ENCODE measurements at regions not wholly inside any gene's neighbourhood (a gene's known extent, or its start where the extent isn't known, plus 50 kb on each side); places are given as distances from the start of the nearest gene placed in this dataset.

DNA sequence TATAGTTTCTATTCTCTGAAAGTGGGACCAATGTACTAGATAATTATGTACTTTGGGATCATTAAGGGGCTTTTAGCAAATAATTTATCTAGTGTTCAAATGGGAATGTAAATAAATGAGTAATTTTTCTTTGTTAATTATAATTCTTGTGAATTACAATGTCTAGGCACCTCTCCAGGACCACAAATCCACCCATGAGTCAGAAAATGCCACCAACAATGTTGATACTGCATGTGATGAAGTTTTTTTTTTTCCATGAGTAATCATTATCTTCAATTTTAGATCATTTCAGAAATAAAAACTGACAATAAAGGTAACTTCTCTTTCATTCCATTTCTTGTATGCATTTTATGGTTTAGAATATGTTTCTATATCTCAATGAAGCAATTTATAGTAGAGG lies 470.3 kb downstream of the VRK1 start:
- DNase-seq (ENCODE audit: low spot score): no peak

DNA sequence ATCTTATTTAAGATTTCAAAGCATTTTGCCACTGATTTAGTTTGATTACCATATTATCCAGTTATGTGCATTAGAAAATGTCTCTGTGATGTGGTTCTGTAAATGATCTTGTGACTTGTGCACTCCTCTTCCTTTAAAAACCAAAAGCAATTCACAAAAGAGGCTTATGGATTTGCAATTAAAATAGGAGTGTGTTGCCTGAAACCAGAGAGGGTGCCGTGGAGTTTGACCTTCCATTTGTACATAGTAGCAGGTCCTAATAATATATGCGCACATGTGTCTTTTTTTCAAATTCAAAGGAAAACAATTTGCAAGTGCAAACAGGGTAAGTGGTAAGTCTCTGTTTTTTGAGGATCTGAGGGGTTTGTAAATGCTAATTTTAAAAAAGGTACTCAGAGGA lies 470.9 kb downstream of the VRK1 start:
- no peak for DNase-seq (ENCODE audit: low spot score)

DNA sequence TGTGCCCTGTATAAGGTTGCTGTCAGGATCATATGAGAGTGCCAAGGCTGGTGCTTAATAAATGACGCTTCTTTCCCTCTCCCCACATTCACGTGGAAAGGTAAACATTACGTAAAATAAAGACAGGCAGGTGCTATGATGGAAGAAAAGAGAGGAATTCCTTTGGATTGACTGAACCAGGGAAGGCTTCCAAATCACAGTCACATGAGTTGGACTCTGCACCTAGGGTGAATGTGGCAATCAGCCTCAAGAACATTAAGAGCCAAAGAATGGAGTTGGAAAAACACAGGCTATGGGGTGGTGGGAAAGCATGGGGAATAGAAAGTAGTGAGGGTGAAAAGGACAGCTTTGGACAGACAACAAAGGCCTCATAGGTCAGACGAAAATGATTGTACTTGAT lies 473.1 kb downstream of the VRK1 start:
- DNase-seq (ENCODE audit: low spot score): no peak

DNA sequence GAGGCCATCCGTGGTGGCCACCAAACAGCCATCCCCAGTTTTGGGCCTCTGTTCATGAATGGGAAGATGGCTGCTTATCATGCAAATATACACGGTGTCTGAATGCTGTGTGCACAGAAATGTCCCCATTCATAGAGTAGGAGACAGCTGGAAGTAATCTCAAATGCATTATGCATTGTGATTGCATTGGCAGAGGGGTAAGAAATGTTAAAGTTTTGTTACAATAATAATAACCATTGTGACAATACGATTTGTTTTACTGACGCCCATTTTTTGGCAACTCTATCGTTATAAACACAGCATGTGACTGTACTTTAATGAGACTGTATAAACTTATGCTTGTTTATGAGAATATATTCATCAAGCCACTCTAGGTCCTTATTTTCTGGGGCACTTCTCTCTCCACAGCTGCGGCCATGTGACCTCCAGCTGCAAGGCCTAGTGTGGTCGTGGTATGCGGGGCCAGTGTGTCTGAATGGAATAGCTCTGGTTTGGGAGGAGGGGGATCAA lies 474.3 kb downstream of the VRK1 start:
- no peak for DNase-seq (ENCODE audit: low spot score)

DNA sequence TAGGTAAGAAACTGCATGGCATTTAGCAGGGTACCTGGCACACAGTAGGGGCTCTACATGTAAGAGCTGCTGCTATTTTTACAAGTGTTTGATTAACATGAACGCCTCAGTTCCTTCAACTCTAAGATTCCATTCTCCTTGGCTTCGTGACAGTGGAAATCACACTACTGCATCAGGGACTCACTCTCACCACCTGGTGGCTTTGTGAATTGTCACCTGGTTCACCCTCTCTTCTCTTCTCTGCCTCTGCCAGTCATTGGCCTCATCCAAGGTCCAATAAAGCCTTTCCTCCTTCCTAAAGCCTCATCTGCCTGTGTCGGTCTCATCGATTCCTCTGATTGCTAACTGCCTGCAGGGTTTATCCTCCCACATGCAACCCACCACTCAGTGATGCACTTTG lies 476.4 kb downstream of the VRK1 start:
- DNase-seq (ENCODE audit: low spot score): no peak

DNA sequence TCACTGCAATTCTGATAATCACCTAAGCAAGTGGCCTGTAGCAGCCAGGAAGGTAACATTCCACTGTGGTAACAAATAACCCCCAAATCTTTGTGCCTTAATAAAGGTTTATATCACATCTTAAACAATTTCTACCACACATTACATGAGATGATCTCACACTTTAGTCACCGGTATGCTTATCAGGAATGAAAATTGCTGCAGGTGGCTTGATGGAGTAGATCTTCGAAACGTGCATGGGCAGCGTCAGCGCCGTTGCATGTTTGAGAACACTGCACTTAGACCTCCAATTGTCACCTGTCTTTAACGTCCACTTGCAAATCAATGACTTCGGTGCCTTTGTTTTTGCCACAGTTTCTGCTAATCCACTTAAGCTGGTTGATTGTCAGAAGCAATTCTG lies 477.4 kb downstream of the VRK1 start:
- no peak for DNase-seq (ENCODE audit: low spot score)

DNA sequence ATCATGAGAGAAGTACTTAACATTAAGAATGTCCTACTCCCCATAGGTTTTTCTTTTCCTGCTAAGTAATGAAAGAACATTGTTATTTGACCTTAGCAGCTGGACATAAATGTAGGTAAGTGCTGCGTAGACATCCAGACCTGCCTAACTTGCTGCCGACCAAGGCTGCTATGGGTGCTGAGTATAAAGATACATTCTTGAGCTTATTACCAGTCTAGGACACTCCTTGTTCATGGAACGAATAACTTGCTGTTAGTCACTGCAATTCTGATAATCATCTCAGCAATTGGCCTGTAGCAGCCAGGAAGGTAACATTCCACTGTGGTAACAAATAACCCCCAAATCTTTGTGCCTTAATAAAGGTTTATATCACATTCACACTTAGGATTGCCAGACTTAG lies 478.1 kb downstream of the VRK1 start:
- DNase-seq (ENCODE audit: low spot score): no peak

DNA sequence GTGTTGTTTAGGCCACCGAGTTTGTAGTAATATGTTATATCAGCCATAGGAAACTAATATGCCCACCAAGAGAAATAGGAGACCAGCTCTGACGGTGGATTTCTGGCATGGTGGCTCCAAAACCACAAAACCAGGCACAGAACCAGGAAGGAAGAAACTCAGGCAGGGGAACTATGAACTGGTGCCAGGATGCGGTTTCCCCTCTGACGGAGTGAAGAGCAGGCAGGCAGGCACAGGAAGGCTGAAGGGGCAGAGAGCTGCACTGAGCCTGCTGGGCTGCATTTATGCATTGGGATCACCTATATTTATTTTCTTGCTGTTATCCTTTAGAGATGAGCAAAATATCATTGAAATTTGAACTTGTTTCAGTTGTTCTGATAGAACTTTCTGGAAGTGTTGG lies 479.4 kb downstream of the VRK1 start:
- no peak for DNase-seq (ENCODE audit: low spot score)

DNA sequence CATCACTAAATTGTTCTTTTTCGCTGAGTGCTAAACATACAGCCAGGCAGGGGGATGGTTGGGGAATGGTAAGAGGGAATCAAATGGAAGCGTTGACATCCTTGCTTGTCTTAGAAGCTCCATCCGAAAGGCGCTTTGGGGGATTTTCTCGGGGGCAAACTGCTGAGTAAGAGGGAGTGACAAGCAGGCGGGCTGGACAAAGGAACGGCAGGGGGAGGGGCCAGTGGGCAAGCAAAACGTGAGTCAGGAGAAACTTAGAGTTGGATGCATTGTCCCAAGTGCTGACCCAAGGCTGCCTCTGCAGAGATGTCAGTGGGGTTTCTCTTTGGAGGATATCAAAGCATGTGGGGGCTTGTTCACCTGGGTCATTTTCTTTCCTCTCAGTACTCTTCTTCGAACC lies 480.5 kb downstream of the VRK1 start:
- no peak for DNase-seq (ENCODE audit: low spot score)

DNA sequence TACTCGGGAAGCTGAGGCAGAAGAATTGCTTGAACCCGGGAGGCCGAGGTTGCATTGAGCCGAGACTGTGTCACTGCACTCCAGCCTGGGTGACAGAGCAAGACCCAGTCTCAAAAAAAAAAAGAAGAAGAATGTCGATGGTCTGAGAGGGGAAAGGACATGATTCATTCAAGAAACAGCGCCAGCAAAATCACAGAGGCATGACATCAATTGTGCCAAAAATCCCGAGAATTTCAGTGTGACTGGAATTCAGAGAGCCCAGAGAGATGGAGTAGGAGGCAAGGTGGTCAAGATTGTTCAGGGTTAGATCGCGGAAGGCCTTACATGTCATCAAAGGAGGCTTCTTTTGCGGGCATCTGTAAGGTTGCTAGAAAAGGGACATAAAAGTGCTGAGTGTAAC lies 483.3 kb downstream of the VRK1 start:
- no peak for DNase-seq (ENCODE audit: low spot score)

DNA sequence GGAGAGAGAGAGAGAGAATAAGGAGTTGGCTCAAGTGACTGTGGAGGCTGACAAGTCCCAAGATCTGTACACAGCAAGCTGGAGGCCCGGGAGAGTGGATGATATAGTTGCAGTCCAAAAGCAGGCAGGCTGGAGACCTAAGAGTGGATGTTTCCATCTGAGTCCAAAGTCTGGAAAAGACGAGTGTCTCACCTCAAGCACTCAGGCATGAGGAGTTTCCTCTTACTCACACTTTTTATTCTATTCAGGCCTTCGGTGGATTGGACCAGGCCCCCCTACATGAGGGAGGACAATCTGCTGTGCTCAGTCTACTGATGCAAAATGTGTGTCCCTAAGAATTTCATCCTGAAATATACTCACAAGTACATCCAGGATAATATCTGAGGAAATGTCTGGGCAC lies 484.6 kb downstream of the VRK1 start:
- DNase-seq (ENCODE audit: low spot score): no peak

DNA sequence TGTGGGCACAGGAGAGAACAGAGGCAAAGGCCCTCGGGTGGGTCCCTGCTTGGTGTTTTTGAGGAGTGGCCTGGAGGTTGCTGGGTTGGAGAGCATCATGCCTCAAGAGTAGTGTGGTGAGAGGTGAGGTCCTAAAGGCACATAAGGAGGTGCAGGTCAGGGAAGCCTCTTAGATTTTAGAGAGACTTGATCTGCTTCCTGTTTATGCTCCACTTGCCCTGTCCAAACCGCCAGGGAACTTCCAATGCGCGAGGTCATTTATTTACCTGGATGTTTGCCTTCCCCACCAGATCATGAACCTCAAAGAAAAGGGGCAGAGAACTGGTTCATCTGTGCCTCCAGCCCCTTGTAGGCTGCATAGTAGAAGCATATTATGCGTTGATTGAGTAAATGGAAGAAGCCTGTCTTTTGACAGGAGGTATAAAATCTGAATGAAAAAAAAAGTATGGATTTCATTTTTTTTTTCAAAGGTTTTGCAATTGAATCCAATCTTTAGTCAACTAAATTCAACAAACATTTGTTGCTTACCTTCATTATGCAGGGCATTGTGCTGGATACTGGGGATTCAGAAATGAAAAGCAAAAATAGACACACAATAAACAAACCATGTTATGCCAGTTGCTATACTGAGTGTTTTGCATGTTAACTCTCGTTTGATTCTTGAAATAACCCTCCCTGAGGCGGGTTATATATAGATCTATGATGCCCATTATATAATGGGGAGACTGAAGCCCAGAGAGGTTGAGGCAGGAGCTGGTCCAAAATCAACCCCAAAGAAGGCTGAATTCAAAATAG lies 485.2 kb downstream of the VRK1 start:
- DNase-seq (ENCODE audit: low spot score): no peak

DNA sequence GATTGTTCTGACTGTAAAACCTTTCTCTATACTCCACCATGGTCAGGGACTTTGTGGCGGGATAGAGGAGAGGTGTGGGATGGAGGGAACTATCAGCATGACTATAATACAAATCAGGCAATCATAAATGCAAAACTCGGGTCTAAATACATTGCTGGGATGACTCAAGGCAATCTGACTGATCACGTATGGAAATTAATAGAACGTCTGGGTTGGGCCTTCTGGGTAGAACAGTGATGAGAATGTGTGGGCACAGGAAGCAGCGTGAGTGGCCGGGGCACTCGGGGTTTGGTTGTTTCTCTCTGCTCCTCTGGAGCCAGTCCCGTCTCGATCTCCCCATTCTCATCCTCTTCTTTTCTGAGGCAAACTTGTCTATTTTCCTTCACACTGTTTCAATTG lies 485.8 kb downstream of the VRK1 start:
- no peak for DNase-seq (ENCODE audit: low spot score)

DNA sequence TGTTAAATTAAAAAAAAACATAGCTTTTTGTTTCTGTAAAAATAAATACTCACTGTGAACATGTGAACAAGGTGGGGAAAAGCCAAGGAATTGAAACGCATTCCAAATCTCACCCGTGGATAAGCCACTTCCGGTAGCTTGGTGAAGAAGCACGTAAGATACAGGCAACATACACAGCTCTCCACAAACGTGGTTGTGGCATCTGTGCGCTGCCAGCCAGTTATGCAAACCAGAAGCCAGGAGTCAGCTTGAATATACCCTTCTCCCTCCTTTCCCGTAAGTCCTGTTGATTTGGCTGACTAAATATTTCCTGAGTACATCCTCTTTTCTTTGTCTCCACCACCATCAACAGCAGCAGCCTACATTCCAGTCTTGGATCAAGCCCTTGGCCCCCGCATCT lies 486.2 kb downstream of the VRK1 start:
- no peak for DNase-seq (ENCODE audit: low spot score)

DNA sequence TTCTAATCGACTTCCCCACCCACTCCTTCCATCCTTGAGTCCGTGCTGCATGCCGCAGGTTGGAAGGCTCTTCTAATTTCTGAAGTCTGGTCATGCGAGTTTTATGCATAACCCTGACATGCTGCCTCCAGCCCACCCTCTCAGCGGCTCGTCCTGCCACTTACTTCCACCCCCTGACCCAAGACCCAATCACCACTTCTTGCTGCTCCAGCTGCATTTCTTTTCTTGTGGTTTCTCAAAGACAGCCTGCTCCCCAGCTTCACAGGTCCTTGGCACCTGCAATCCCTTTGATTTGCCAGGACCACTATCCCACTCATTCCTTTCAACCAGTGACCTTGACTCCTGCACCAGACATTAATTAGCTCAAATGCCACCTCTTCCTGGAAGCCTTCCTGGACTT lies 486.7 kb downstream of the VRK1 start:
- no peak for DNase-seq (ENCODE audit: low spot score)

DNA sequence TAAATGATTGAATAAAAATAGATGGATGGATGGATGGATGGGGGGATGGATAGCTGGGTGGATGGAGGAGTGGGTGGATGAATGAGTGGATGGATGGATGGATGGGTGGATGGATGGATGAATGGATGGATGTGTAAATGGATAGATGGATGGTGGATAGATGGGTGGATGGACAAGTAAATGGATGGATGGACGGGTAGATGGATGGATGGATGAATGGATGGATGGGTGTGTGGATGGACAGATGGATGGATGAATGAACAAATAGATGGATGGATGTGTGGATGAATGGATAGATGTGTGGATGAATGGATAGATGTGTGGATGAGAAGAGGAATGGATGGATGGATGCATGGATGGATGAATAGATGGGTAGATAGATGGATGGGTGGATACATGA lies 490.8 kb downstream of the VRK1 start:
- no peak for DNase-seq (ENCODE audit: low spot score)

DNA sequence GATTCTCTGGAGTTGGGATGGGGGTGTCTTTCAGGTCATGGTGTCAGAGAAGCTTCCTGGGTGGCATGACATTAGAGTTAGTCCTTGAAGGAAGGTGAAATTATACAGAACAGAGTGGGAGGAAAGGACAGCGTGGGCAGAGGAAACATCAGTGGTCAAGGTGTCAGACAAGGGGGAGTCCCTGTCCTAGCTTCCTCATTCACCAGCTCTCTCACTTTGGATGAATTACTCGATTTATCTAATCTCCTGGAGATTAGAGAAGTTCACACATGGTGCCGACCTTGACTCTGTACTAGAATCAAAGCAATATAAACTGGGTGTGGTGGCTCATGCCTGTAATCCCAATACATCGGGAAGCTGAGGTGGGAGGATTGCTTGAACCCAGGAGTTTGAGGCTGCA lies 492.9 kb downstream of the VRK1 start:
- no peak for DNase-seq (ENCODE audit: low spot score)

DNA sequence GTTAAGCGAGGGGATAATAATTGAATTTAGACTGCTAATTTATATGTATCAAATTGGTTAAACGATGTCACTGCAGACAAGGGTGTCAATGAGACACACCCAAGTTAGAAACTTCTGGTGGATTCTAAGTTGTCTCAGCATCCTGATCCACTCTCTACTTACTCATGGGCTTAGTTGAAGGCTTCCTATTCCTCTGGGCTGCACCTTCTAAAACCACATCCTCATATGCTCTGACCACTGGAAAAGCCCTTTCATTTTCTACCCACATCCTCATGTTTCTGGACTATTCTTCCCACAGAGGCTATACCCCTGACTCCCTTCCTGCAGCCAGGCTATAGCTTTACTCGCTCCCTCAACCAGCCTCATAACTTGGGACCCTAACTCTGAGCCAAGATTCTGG lies 493.8 kb downstream of the VRK1 start:
- no peak for DNase-seq (ENCODE audit: low spot score)

DNA sequence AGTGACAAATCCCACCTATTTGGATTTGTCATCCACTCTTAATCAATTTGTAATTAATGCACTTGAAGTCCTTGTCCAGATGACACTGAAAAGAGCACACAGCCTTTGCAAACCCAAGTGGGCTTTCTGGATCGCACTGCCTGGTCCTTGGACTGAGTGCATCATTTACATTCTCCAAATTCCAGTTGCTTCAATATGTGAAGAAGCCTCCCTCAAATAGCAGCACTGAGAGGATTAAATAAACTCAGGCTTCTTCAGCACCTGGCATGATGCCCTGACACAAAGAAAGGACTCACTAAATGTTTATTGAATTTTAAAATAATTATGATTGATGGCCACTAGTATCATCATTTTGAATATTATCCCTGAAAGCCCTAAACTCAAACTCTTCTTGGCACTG lies 496.5 kb downstream of the VRK1 start:
- no peak for DNase-seq (ENCODE audit: low spot score)

DNA sequence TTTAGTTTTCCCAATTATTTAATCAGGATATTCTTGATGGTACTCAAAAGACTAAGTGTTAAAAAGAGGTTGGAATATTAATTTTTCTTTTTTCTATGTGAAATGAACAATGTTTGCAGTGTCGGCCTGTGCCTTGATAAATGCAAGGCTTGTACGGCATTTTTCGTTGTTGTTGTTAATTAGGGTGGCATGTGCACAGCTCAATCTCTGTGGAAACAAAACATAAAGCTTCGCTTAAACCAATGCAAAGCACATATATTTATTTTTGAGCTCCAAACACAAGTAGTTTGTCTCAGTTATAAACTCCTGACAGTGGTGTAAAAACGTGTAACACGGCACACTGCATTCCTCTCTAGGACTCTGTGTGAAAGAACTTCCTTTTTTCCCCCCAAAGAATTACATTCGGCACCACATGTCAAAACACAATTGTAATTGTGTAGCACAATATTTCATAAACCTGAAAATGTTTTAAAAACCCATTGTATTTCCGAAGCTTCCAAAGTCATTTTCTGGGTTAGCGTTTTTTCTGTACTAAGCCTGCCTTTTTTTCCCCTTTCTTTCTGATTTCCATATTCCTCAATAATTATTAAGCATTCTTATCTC lies 498.0 kb downstream of the VRK1 start:
- no peak for DNase-seq (ENCODE audit: low spot score)

DNA sequence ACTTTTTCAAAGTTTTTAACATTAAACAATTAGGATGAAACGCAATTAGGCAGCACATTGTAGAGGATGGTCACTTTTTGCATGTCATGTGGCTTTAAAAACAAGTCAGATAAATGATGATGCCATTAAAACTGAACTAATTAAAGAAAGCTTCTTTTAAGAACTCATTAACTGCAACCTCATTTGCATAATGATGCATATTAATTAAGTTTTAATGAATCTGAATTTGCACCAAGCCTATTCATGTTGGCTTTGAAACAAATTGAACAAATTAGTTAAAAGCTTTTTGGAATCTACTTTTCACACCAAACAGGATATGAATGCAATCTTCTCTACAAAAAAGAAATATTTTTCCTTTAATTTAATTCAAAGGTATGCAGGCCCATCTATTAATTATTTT lies 499.0 kb downstream of the VRK1 start:
- DNase-seq (ENCODE audit: low spot score): no peak

DNA sequence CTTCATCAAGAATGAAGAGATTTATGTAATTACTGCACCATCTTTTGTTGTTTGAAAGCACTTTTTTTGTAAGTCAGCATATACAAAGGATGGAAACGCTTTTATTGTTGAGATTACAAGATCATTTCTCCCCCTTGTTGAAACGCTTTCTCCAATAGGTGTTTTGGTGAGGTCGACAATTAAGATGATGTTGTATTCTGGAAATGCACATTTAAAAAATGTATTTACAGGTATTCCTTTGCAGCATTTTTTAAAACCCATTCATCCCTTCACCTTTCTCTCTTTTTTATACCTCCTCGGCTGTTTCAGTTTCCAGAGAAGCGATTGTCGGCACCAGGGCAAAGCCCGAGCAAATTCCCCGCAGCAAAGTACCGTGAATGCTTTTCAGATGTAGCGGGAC lies 499.9 kb downstream of the VRK1 start:
- DNase-seq (ENCODE audit: low spot score): no peak

DNA sequence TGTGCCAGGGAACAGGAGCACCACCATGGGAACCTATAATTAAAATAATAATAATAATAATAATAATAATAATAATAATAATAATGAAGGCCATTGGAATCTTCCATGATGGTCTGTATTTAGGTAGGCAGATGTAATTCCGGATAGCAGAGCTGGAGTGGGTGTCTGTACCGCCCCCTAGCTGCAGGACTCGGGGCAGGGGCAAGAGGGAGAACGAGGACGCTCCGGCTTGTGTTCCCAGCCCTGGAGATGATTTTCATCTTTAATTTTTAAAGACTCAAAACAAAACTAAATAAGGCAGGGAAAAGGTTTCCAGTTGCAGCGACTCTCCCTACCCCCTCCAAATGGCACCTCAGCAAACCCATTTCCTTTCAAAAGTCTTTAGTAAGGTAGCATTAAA lies 501.1 kb downstream of the VRK1 start:
- no peak for DNase-seq (ENCODE audit: low spot score)

DNA sequence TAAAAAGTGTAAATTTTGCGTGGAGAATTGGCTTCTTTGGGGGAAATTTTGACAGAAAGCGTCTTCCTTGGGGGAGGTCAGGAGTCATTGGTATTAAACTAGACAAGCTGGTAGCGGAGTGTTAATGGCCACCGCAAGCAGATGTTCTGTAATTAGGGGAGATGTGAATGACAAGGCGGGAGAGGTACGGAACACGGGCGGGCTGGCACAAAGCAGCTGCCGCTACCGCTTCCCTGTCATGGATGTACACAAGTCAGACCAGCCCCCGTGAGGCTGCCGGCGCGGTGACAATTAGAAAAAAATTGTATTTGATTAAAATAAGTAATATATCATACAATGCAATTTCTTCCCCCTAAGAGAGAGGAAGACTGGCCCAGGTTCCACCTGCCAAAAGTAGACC lies 501.6 kb downstream of the VRK1 start:
- DNase-seq (ENCODE audit: low spot score): no peak
